GM19452 (cell line): ENCODE measurements at regions not wholly inside any gene's neighbourhood (a gene's known extent, or its start where the extent isn't known, plus 50 kb on each side); places are given as distances from the start of the nearest gene placed in this dataset.

Experiments
- ATAC-seq: cut with Tn5 transposase; IDR thresholded peaks from one replicate; pipeline ENCODE4 v1.9.1; 2021; ENCODE audit not compliant: unreplicated experiment

- no peak for ATAC-seq
Measured at GRCh38 chr2:180664507-180664906, 315.9 kb upstream of the UBE2E3 start.

GRCh38 chr2:180662941-180663471, 317.4 kb upstream of the UBE2E3 start:
- no peak for ATAC-seq

- ATAC-seq, result no peak
Measured at GRCh38 chr2:180662521-180662920, 317.9 kb upstream of the UBE2E3 start.

GRCh38 chr2:180661686-180662030, 318.7 kb upstream of the UBE2E3 start:
- no peak for ATAC-seq

GRCh38 chr2:180660881-180661685, 319.3 kb upstream of the UBE2E3 start:
- ATAC-seq, result no peak

GRCh38 chr2:180660207-180660606, 320.2 kb upstream of the UBE2E3 start:
- no peak for ATAC-seq

GRCh38 chr2:180657054-180657453, 323.4 kb upstream of the UBE2E3 start:
- no peak for ATAC-seq

- no peak for ATAC-seq
Measured at GRCh38 chr2:180656455-180656847, 324.0 kb upstream of the UBE2E3 start.

GRCh38 chr2:180655842-180656454, 324.5 kb upstream of the UBE2E3 start:
- no peak for ATAC-seq

- ATAC-seq, result no peak
Measured at GRCh38 chr2:180655393-180655792, 325.0 kb upstream of the UBE2E3 start.

GRCh38 chr2:180653481-180653880, 326.9 kb upstream of the UBE2E3 start:
- ATAC-seq, result no peak

- no peak for ATAC-seq
Measured at GRCh38 chr2:180652794-180653193, 327.6 kb upstream of the UBE2E3 start.

- ATAC-seq, result no peak
Measured at GRCh38 chr2:180651596-180651995, 328.8 kb upstream of the UBE2E3 start.

GRCh38 chr2:180647621-180648020, 332.8 kb upstream of the UBE2E3 start:
- no peak for ATAC-seq

- no peak for ATAC-seq
Measured at GRCh38 chr2:180647221-180647620, 333.2 kb upstream of the UBE2E3 start.

- no peak for ATAC-seq
Measured at GRCh38 chr2:180646756-180647155, 333.6 kb upstream of the UBE2E3 start.

GRCh38 chr2:180644709-180645108, 335.7 kb upstream of the UBE2E3 start:
- ATAC-seq, result no peak

GRCh38 chr2:180630756-180631155, 349.6 kb upstream of the UBE2E3 start:
- ATAC-seq, result no peak

GRCh38 chr2:180625006-180625844, 355.2 kb upstream of the UBE2E3 start:
- no peak for ATAC-seq

GRCh38 chr2:180621941-180622918, 358.2 kb upstream of the UBE2E3 start:
- no peak for ATAC-seq
